MM.1S (cell line): ENCODE measurements at regions not wholly inside any gene's neighbourhood (a gene's known extent, or its start where the extent isn't known, plus 50 kb on each side); places are given as distances from the start of the nearest gene placed in this dataset.

ENCODE experiments used
- EZH2 ChIP-seq: fragments of 300-600 bp; sonication (generic); optimal IDR thresholded peaks from 2 replicates; pipeline ENCODE3; 2017; ENCODE audit warnings: low read depth, mild to moderate bottlenecking, antibody characterized with exemption, low read length, mixed read lengths
- EZH2phosphoT487 ChIP-seq: fragments of 300-600 bp; sonication (generic); IDR thresholded peaks from 2 replicates; pipeline ENCODE4 v1.6.1; 2018; ENCODE audit warnings: antibody characterized with exemption, low read length
- TF ChIP-seq, protein P1 (sequence below): fragments of 300-600 bp; sonication (generic); IDR thresholded peaks from 2 replicates; pipeline ENCODE4 v1.5.1; 2016; ENCODE audit warnings: antibody characterized with exemption, low read length, mixed read lengths

DNA sequence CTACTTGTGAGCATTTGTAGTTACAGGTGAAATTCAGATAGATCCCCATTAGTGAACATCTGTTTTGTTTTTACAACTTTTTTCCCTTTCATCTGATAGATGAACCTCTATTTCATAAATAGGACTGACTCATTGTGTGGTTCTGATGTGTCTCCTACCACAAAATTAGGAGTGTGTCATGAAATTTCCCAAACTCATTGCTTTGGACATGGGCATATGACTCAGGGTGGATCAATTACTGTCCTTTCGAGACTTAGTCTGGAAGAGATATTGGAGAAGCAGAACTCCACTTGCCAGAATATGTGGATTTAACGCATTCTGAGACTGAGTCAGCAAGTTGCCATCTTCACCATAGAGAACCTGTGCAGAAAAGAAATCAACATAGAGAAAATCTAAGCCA, 53.5 kb upstream of the PCDH10 start:
- TF ChIP-seq, protein P1, sequence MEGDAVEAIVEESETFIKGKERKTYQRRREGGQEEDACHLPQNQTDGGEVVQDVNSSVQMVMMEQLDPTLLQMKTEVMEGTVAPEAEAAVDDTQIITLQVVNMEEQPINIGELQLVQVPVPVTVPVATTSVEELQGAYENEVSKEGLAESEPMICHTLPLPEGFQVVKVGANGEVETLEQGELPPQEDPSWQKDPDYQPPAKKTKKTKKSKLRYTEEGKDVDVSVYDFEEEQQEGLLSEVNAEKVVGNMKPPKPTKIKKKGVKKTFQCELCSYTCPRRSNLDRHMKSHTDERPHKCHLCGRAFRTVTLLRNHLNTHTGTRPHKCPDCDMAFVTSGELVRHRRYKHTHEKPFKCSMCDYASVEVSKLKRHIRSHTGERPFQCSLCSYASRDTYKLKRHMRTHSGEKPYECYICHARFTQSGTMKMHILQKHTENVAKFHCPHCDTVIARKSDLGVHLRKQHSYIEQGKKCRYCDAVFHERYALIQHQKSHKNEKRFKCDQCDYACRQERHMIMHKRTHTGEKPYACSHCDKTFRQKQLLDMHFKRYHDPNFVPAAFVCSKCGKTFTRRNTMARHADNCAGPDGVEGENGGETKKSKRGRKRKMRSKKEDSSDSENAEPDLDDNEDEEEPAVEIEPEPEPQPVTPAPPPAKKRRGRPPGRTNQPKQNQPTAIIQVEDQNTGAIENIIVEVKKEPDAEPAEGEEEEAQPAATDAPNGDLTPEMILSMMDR: no peak
- TF ChIP-seq EZH2 (no peak), EZH2phosphoT487 (no peak)
